Stomach (tissue), 8 donors: ENCODE measurements at regions not wholly inside any gene's neighbourhood (a gene's known extent, or its start where the extent isn't known, plus 50 kb on each side); places are given as distances from the start of the nearest gene placed in this dataset.

Experiments used
- DNase-seq, 2 donors: peaks; one replicate each; pipeline versions ENCODE4 v3.0.0 to v3.0.0-alpha.2; 2013 to 2019
- H3K27ac ChIP-seq, 5 donors: fragments of 200-600 bp in 4 of 5; sonication (generic) in 4 of 5; one replicate each; pipeline ENCODE4 v1.5.1; 2013 to 2019; ENCODE audit warnings: mild to moderate bottlenecking in 1 of 5, moderate library complexity in 1 of 5
- H3K27me3 ChIP-seq, 3 donors: fragments of 200-600 bp; sonication (generic); one replicate each; pipeline ENCODE4 v1.5.1; 2017 to 2019; ENCODE audit warnings: mixed run types in 1 of 3
- H3K36me3 ChIP-seq, 4 donors: fragments of 200-600 bp; sonication (generic); 1 replicate in 3 of 4; 2 replicates in 1 of 4; pipeline ENCODE4 v1.5.1; 2016 to 2019
- H3K4me1 ChIP-seq, 4 donors: fragments of 200-600 bp; sonication (generic); one replicate each; pipeline ENCODE4 v1.5.1; 2016 to 2019
- H3K4me3 ChIP-seq, 4 donors: fragments of 200-600 bp; sonication (generic) in 3 of 4; one replicate each; pipeline ENCODE4 v1.5.1; 2016 to 2019; ENCODE audit warnings: mild to moderate bottlenecking in 1 of 4
- H3K9me3 ChIP-seq, 4 donors: fragments of 200-600 bp; sonication (generic); one replicate each; pipeline ENCODE4 v1.5.1; 2016 to 2019
- EP300 ChIP-seq: sonication (generic); formaldehyde crosslinking; IDR thresholded peaks from one replicate; pipeline ENCODE4 v1.6.1; 2017; ENCODE audit warnings: antibody characterized with exemption
- POLR2A ChIP-seq, 4 donors: fragments of 450-650 bp; IDR thresholded peaks; one replicate each; pipeline ENCODE4 v1.6.1; 2016; ENCODE audit warnings: antibody characterized with exemption in 4 of 4, control low read depth in 2 of 4, mild to moderate bottlenecking in 1 of 4, moderate library complexity in 1 of 4
- POLR2AphosphoS5 ChIP-seq, 3 donors: sonication (generic); formaldehyde crosslinking; IDR thresholded peaks; one replicate each; pipeline ENCODE4 v1.6.1; 2016; ENCODE audit warnings: antibody characterized with exemption in 3 of 3
- WGBS, 5 donors: extraction: QIAGEN DNeasy Blood & Tissue Kit in 3 of 5; methylation state at CpG; one replicate each; pipeline versions ENCODE4 v1.1.5 to v1.1.7; 2013 to 2018; 5-methylcytosine and 5-hydroxymethylcytosine counted together
- intact Hi-C: fragments of 100-400 bp; cut with DNase I; formaldehyde crosslinking; loops from one replicate; pipeline ENCODE4 v1.15.1; 2023; ENCODE audit warnings: low total_unique reads
- TF ChIP-seq, protein P1 (sequence below), 7 experiments: fragments of 450-650 bp in 4 of 7; fragments of 200-600 bp in 3 of 7; sonication (generic) in 3 of 7; IDR thresholded peaks; one replicate each; pipeline ENCODE4 v1.5.1; 2016 to 2019; ENCODE audit warnings: antibody characterized with exemption in 7 of 7, control low read depth in 2 of 7, mild to moderate bottlenecking in 1 of 7
- donor health status: healthy with polysubstance abuse.
- donor health status: Bipolar disorder and iron deficiency.
- donor health status: healthy.

GRCh38 chr12:65598688-65599087 is 225.6 kb upstream of the HMGA2 start:
- Histone ChIP-seq H3K9me3 (no peaks in the 10 kb centered on the region), H3K4me3 (no peak overlapping the region), H3K27me3 (peaks cover 0 to 41% (median 0%) of the 10 kb centered on the region in 3 donors), H3K36me3 (no peaks in the 10 kb centered on the region), H3K4me1 (peaks cover 16 to 18% (median 17%) of the 10 kb centered on the region in 4 donors), H3K27ac (no peak overlapping the region)
- TF ChIP-seq, protein P1, sequence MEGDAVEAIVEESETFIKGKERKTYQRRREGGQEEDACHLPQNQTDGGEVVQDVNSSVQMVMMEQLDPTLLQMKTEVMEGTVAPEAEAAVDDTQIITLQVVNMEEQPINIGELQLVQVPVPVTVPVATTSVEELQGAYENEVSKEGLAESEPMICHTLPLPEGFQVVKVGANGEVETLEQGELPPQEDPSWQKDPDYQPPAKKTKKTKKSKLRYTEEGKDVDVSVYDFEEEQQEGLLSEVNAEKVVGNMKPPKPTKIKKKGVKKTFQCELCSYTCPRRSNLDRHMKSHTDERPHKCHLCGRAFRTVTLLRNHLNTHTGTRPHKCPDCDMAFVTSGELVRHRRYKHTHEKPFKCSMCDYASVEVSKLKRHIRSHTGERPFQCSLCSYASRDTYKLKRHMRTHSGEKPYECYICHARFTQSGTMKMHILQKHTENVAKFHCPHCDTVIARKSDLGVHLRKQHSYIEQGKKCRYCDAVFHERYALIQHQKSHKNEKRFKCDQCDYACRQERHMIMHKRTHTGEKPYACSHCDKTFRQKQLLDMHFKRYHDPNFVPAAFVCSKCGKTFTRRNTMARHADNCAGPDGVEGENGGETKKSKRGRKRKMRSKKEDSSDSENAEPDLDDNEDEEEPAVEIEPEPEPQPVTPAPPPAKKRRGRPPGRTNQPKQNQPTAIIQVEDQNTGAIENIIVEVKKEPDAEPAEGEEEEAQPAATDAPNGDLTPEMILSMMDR (IDR thresholded peaks at IDR 0.05): no peak
- TF ChIP-seq POLR2A (IDR thresholded peaks at IDR 0.05) (no peak), EP300 (no peak), POLR2AphosphoS5 (IDR thresholded peaks at IDR 0.05) (no peak)
- 88 to 95% (median 92%) methylated on average over 1 of the region's 1 CpG for WGBS, 5 donors
- DNase-seq: no peak
- intact Hi-C loops: no loop called here

GRCh38 chr12:65602253-65602609 is 222.1 kb upstream of the HMGA2 start:
- Histone ChIP-seq H3K9me3 (no peaks in the 10 kb centered on the region), H3K27me3 (peaks cover 0 to 27% (median 0%) of the 10 kb centered on the region in 3 donors), H3K27ac (no peak overlapping the region), H3K4me1 (peaks cover 16 to 23% (median 18%) of the 10 kb centered on the region in 4 donors), H3K36me3 (no peaks in the 10 kb centered on the region), H3K4me3 (no peak overlapping the region)
- TF ChIP-seq EP300 (no peak), POLR2A (IDR thresholded peaks at IDR 0.05) (no peak), POLR2AphosphoS5 (IDR thresholded peaks at IDR 0.05) (no peak)
- TF ChIP-seq, protein P1 (IDR thresholded peaks at IDR 0.05): no peak
- DNase-seq: no peak
- WGBS, 5 donors: 10 to 19% (median 15%) methylated on average over 5 of the region's 5 CpGs
- intact Hi-C loops: no loop called here

GRCh38 chr12:65602610-65603295 is 221.5 kb upstream of the HMGA2 start:
- peak; percentile 75 to 93 for DNase-seq
- Histone ChIP-seq H3K27me3 (peaks cover 0 to 27% (median 0%) of the 10 kb centered on the region in 3 donors), H3K4me3 (peak overlapping the region in 1 of 4 donors; percentile 5), H3K4me1 (peaks cover 16 to 23% (median 18%) of the 10 kb centered on the region in 4 donors), H3K9me3 (peaks cover 0 to 2% (median under 1%) of the 10 kb centered on the region in 4 donors), H3K27ac (peak overlapping the region in 3 of 5 donors; percentile 40 to 65 (median 46)), H3K36me3 (no peaks in the 10 kb centered on the region)
- TF ChIP-seq EP300: no peak
- no peak for TF ChIP-seq POLR2AphosphoS5 (IDR thresholded peaks at IDR 0.05)
- TF ChIP-seq, protein P1 (IDR thresholded peaks at IDR 0.05): peak in 5 of 7 experiments; percentile 16 to 65 (median 60)
- WGBS, 5 donors: 6 to 17% (median 13%) methylated on average over 11 of the region's 11 CpGs
- intact Hi-C loops: no loop called here

DNA sequence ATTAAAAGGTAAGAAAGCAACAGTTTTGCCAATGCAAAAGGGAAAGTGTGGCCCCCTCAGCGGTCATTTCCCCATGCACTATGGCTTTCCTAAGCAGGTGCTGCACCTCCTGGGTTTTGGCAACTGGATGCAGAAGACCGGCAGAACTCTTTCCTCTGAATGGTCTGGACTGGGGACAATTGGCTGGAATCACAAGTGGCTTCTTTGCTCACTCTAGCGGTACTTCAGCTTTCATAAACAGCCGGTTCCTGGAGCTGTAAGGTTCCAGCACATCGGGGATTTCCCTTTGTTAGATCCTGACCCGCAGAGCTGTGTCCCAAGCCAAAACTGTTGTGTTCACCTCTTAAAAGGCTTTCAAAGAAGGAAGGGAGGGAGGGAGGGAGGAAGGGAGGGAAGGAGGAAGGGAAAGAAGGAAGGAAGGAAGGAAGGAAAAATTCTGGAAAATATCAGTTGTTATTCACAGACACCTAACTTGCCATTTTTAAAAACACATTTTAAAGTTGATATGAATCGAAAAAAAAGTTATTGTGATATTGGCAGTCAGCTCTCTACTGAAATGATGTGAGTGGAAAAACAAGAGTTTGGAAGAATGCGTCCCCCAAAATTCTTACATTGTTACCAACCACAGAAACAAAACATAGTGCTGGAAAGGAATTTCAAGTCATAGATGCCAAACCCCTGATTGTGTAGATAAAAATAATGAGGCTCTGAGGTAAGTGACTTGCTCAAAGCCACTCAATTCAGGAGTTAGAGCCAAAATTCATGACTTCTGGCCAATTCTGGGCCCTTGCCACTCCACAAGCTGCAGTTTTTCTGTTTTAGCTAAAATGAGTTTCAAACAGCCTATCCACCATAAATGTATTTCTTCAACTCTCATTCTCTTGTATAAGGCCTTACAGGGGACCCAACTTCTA is 220.6 kb upstream of the HMGA2 start:
- intact Hi-C loops: no loop called here
- no peak overlapping the region for H3K4me3 ChIP-seq
- peak; percentile 45 to 66 for DNase-seq

More for the DNA sequence above, 220.6 kb upstream of the HMGA2 start:
- Histone ChIP-seq H3K9me3 (peaks cover 0 to 6% (median 2%) of the 10 kb centered on the region in 4 donors), H3K36me3 (no peaks in the 10 kb centered on the region), H3K27ac (peak overlapping the region in 4 of 5 donors; percentile 32 to 65 (median 43)), H3K27me3 (peaks cover 0 to 22% (median 0%) of the 10 kb centered on the region in 3 donors), H3K4me1 (peaks cover 16 to 23% (median 18%) of the 10 kb centered on the region in 4 donors)
- TF ChIP-seq EP300 (no peak), POLR2AphosphoS5 (IDR thresholded peaks at IDR 0.05) (no peak), POLR2A (IDR thresholded peaks at IDR 0.05) (no peak)
- TF ChIP-seq, protein P1 (IDR thresholded peaks at IDR 0.05): no peak
- WGBS, 5 donors: 21 to 30% (median 26%) methylated on average over 8 of the region's 8 CpGs
